ENCODE measurements at regions not wholly inside any gene's neighbourhood (a gene's known extent, or its start where the extent isn't known, plus 50 kb on each side); places are given as distances from the start of the nearest gene placed in this dataset.

DNA sequence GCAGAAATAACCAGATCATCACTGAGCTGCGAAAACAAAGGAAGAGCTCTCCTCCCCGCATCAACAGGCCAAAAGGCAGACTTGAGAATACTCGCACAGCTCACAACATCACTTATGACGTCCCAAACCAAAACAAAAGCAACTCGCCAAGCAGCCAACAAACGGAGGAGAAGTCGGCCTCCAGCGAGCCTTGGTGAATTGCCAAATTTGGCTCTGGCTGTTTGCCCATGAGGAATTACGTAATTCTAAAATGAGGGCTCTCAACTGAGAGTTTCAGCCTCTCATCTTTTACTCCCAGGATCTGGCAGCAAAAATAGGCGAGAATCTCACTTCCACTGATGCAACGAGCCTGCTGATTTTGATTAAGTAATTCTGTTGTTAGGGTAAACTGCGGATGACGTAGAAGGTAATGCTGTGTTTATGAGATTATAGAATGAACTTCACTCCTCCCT lies 51.7 kb upstream of the SEMA6A start:
- TF ChIP-seq, protein P1, sequence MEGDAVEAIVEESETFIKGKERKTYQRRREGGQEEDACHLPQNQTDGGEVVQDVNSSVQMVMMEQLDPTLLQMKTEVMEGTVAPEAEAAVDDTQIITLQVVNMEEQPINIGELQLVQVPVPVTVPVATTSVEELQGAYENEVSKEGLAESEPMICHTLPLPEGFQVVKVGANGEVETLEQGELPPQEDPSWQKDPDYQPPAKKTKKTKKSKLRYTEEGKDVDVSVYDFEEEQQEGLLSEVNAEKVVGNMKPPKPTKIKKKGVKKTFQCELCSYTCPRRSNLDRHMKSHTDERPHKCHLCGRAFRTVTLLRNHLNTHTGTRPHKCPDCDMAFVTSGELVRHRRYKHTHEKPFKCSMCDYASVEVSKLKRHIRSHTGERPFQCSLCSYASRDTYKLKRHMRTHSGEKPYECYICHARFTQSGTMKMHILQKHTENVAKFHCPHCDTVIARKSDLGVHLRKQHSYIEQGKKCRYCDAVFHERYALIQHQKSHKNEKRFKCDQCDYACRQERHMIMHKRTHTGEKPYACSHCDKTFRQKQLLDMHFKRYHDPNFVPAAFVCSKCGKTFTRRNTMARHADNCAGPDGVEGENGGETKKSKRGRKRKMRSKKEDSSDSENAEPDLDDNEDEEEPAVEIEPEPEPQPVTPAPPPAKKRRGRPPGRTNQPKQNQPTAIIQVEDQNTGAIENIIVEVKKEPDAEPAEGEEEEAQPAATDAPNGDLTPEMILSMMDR (IDR thresholded peaks at IDR 0.05; ENCODE audit: extremely low read depth in 1 of 2, insufficient read depth in 1 of 2, low read depth in 1 of 2, low read length in 2 of 2): no peak
- TF ChIP-seq POLR2A (IDR thresholded peaks at IDR 0.05; ENCODE audit: low read depth, low read length): no peak
